Neutrophil (primary cell): ENCODE measurements at regions not wholly inside any gene's neighbourhood (a gene's known extent, or its start where the extent isn't known, plus 50 kb on each side); places are given as distances from the start of the nearest gene placed in this dataset.

Experiments
- H3K27ac ChIP-seq: fragments of 200-600 bp; sonication (generic); 2 replicates; pipeline ENCODE4 v1.5.1; 2016; ENCODE audit warnings: mild to moderate bottlenecking, moderate library complexity
- H3K27me3 ChIP-seq: fragments of 200-600 bp; sonication (generic); 2 replicates; pipeline ENCODE4 v1.6.0; 2016; ENCODE audit warnings: mild to moderate bottlenecking
- H3K36me3 ChIP-seq: fragments of 200-600 bp; sonication (generic); 2 replicates; pipeline ENCODE4 v1.5.1; 2017
- H3K4me1 ChIP-seq, 2 experiments: fragments of 200-600 bp in 1 of 2; sonication (generic) in 1 of 2; 1 replicate in 1 of 2; 2 replicates in 1 of 2; pipeline versions ENCODE4 v1.5.1 to v1.6.1; 2013 to 2016; ENCODE audit warnings: low read depth in 1 of 2, low read length in 1 of 2, mild to moderate bottlenecking in 1 of 2, moderate library complexity in 1 of 2; ENCODE audit not compliant: control insufficient read depth in 1 of 2, insufficient read depth in 1 of 2
- H3K4me3 ChIP-seq, 2 experiments: fragments of 200-600 bp in 1 of 2; sonication (generic) in 1 of 2; 1 replicate in 1 of 2; 2 replicates in 1 of 2; pipeline ENCODE4 v1.5.1; 2013 to 2016; ENCODE audit warnings: low read depth in 1 of 2, low read length in 1 of 2, mild to moderate bottlenecking in 1 of 2, moderate library complexity in 1 of 2
- H3K9me3 ChIP-seq: fragments of 200-600 bp; sonication (generic); 2 replicates; pipeline ENCODE4 v1.5.1; 2016
- TF ChIP-seq, protein P1 (sequence below): fragments of 200-600 bp; sonication (generic); IDR thresholded peaks from 2 replicates; pipeline ENCODE4 v1.5.1; 2016; ENCODE audit warnings: antibody characterized with exemption

DNA sequence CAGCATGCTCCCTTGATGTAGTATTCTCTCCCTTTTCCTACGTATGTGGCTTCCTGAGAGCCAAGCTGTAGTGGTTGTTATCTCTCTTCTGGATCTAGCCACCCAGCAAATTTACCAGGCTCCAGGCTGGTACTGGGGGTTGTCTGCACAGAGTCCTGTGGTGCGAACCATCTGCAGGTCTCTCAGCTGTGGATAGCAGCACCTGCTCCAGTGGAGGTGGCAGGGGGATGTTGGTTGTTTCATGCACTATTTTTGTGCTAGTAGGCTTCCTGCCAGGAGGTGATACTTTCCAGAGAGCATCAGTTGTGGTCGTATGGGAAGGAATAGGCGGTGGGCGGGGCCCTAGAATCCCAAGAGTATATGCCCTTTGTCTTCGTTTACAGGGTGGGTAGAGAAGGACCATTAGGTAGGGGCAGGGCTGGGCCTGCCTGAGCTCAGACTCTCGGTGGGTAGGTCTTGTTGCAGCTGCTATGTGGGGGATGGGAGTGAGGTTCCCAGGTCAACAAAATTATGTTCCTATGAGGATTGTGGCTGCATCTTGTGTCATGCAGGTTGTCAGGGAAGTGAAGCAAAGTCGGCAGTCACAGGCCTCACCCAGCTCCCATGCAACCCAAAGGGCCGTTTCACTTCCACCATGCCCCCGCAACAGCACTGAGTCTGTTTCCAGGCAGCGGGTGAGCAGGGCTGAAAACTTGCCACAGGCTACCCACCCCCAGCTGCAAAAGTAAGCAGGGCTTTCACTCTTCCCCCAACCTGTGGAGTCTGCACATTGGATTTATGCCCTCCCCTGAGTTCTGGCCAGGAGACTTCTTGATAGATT is 1139.5 kb downstream of the BCL11A start:
- Histone ChIP-seq H3K36me3 (no peaks in the 10 kb centered on the region), H3K9me3 (no peaks in the 10 kb centered on the region), H3K27ac (no peak overlapping the region), H3K4me1 (no peaks in the 10 kb centered on the region), H3K27me3 (no peaks in the 10 kb centered on the region), H3K4me3 (no peak overlapping the region)
- TF ChIP-seq, protein P1, sequence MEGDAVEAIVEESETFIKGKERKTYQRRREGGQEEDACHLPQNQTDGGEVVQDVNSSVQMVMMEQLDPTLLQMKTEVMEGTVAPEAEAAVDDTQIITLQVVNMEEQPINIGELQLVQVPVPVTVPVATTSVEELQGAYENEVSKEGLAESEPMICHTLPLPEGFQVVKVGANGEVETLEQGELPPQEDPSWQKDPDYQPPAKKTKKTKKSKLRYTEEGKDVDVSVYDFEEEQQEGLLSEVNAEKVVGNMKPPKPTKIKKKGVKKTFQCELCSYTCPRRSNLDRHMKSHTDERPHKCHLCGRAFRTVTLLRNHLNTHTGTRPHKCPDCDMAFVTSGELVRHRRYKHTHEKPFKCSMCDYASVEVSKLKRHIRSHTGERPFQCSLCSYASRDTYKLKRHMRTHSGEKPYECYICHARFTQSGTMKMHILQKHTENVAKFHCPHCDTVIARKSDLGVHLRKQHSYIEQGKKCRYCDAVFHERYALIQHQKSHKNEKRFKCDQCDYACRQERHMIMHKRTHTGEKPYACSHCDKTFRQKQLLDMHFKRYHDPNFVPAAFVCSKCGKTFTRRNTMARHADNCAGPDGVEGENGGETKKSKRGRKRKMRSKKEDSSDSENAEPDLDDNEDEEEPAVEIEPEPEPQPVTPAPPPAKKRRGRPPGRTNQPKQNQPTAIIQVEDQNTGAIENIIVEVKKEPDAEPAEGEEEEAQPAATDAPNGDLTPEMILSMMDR, result no peak

DNA sequence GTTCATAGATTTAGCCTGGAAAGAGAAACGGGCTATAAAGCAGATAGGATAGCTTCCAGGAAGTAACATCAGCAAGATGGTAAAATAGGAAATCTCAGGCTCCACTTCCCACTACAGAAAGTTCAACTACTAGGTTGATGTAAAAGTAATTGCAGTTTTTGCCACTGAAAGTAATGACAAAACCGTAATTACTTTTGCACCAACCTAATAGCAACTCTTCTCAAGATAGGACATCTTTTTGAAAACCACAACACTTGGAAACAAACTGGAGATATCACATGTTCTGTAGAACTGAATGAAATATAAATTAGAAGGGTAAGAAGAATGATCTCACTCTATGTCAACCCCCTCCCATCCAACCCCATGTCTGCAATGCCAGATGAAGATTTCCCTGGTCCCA is 1154.3 kb downstream of the BCL11A start:
- Histone ChIP-seq H3K27me3 (no peaks in the 10 kb centered on the region), H3K27ac (no peak overlapping the region), H3K36me3 (no peaks in the 10 kb centered on the region), H3K4me1 (no peaks in the 10 kb centered on the region), H3K4me3 (no peak overlapping the region), H3K9me3 (no peaks in the 10 kb centered on the region)
- TF ChIP-seq, protein P1, result no peak

DNA sequence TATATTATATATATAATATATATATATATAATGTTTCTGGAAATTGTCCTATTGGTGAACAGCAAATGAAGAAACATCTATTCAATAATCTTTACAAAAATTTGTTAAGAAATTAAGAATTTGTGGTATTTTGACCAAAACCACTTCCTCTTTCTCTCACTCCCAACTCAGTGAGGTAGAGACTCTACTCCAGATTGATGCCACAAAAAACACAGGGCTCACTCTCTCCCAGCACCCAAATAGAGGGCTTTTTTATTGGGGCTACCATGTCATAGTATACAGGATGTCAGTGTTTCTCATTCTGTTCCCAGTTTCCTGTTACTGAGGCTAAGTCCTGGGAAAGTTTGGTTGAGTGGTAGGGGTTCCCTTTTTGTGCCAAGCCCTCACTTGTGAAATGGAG is 1155.4 kb downstream of the BCL11A start:
- TF ChIP-seq, protein P1, result no peak
- H3K36me3 ChIP-seq, result no peaks in the 10 kb centered on the region
- H3K9me3 ChIP-seq, result no peaks in the 10 kb centered on the region
- H3K4me3 ChIP-seq, result no peak overlapping the region
- H3K27ac ChIP-seq, result no peak overlapping the region
- no peaks in the 10 kb centered on the region for H3K27me3 ChIP-seq
- H3K4me1 ChIP-seq, result no peaks in the 10 kb centered on the region

DNA sequence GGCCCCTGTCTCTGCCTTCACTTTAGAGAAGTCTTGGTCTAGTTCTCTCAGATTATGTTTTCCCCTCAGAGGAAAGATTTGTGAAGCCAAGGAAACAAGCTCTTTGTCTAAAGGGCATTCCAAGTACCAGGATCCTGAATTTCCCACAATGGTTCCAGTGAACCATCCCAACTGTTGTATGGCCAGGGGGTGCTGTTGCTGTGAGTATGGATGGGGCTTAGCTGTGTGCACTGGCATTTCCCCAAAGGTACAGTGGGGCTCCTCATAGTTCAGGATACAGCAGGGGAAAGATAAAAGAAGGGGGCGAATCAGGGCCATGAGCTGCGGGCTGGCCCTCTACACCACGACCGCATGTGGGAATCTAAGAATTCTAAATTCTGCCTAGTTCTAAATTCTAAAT is 1154.0 kb upstream of the FANCL start:
- Histone ChIP-seq H3K36me3 (no peaks in the 10 kb centered on the region), H3K4me1 (no peaks in the 10 kb centered on the region), H3K9me3 (no peaks in the 10 kb centered on the region), H3K27me3 (no peaks in the 10 kb centered on the region), H3K27ac (no peak overlapping the region), H3K4me3 (no peak overlapping the region)
- TF ChIP-seq, protein P1, result no peak

DNA sequence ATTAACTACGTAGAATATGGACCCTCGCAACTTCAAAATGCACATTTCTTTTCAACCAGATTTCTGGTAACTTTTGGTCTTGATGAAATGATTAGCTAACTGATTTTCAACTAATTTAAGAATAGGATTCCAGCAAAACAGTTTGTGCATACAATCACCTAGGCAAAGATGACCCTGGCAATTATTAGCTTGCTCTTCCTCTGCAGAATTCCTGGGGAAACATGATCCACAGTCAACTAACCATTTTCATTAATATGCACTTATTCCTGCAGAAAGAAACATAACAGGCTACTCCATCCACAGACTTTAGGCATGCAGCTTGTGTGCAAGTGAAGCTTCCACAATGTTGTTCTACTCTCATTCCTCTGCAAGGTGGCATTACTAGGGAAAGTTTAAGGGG is 1150.8 kb upstream of the FANCL start:
- Histone ChIP-seq H3K27me3 (no peaks in the 10 kb centered on the region), H3K36me3 (no peaks in the 10 kb centered on the region), H3K9me3 (no peaks in the 10 kb centered on the region), H3K4me1 (no peaks in the 10 kb centered on the region), H3K27ac (no peak overlapping the region), H3K4me3 (no peak overlapping the region)
- TF ChIP-seq, protein P1, result no peak
